GM18867 (cell line): ENCODE measurements at regions not wholly inside any gene's neighbourhood (a gene's known extent, or its start where the extent isn't known, plus 50 kb on each side); places are given as distances from the start of the nearest gene placed in this dataset.

Experiments
- ATAC-seq: cut with Tn5 transposase; IDR thresholded peaks from one replicate; pipeline ENCODE4 v1.9.1; 2021; ENCODE audit warnings: mild to moderate bottlenecking, moderate library complexity; ENCODE audit not compliant: unreplicated experiment

- no peak for ATAC-seq
Observed at GRCh38 chr17:74001145-74001544, 202.3 kb upstream of the RPL38 start.

- no peak for ATAC-seq
Observed at GRCh38 chr17:74002241-74002640, 201.2 kb upstream of the RPL38 start.

- ATAC-seq = no peak
Observed at GRCh38 chr17:74004056-74004455, 199.4 kb upstream of the RPL38 start.

- no peak for ATAC-seq
Observed at GRCh38 chr17:74005790-74006189, 197.7 kb upstream of the RPL38 start.

GRCh38 chr17:74006371-74006770, 197.1 kb upstream of the RPL38 start:
- ATAC-seq = no peak

- ATAC-seq = no peak
Observed at GRCh38 chr17:74008196-74008595, 195.3 kb upstream of the RPL38 start.

- ATAC-seq = no peak
Observed at GRCh38 chr17:74009056-74009625, 194.3 kb upstream of the RPL38 start.

- no peak for ATAC-seq
Observed at GRCh38 chr17:74010903-74011302, 192.6 kb upstream of the RPL38 start.

- ATAC-seq = no peak
Observed at GRCh38 chr17:74011966-74012365, 191.5 kb upstream of the RPL38 start.

- no peak for ATAC-seq
Observed at GRCh38 chr17:74012465-74012864, 191.0 kb upstream of the RPL38 start.

GRCh38 chr17:74015316-74015715, 188.2 kb upstream of the RPL38 start:
- ATAC-seq = no peak

GRCh38 chr17:74015990-74016389, 187.5 kb upstream of the RPL38 start:
- ATAC-seq = no peak

- no peak for ATAC-seq
Observed at GRCh38 chr17:74016461-74016860, 187.0 kb upstream of the RPL38 start.

- no peak for ATAC-seq
Observed at GRCh38 chr17:74017466-74017865, 186.0 kb upstream of the RPL38 start.

GRCh38 chr17:74018115-74018514, 185.4 kb upstream of the RPL38 start:
- ATAC-seq = no peak

GRCh38 chr17:74019271-74019670, 184.2 kb upstream of the RPL38 start:
- ATAC-seq = no peak

GRCh38 chr17:74019860-74020259, 183.6 kb upstream of the RPL38 start:
- no peak for ATAC-seq

- ATAC-seq = no peak
Observed at GRCh38 chr17:74020522-74020921, 183.0 kb upstream of the RPL38 start.

- no peak for ATAC-seq
Observed at GRCh38 chr17:74024871-74025531, 178.5 kb upstream of the RPL38 start.

GRCh38 chr17:74027444-74027843, 176.0 kb upstream of the RPL38 start:
- no peak for ATAC-seq

- no peak for ATAC-seq
Observed at GRCh38 chr17:74028354-74029116, 174.9 kb upstream of the RPL38 start.
